Endothelial cell of umbilical vein (primary cell): ENCODE measurements at regions not wholly inside any gene's neighbourhood (a gene's known extent, or its start where the extent isn't known, plus 50 kb on each side); places are given as distances from the start of the nearest gene placed in this dataset.

ENCODE experiments used
- BruUV-seq: library from RNA; stranded (reverse); fragments of 400-500 nt; replicated peaks from 2 replicates; lab custom pipeline; 2021; lab: Mats Ljungman, UMichigan
- CTCF ChIA-PET: fragments of 300-600, 350-600 bp; sonication (Branson Sonifier 250); formaldehyde crosslinking; loops from one replicate; lab custom pipeline; 2021; ENCODE audit warnings: antibody characterized with exemption, inconsistent platforms; lab: Charles Lee
- POLR2A ChIA-PET: fragments of 300-600, 350-600 bp; sonication (Branson Sonifier 250); formaldehyde crosslinking; loops from one replicate; lab custom pipeline; 2021; ENCODE audit warnings: antibody characterized with exemption, inconsistent platforms; lab: Charles Lee
- DNase-seq: peaks from one replicate; pipeline ENCODE4 v3.0.0-alpha.2; 2011; ENCODE audit warnings: low read depth, low spot score
- FAIRE-seq: peaks from 2 replicates; lab custom pipeline; 2011; peaks lifted over from hg19 to GRCh38; lab: Jason Lieb, UNC
- H2AFZ ChIP-seq: 2 replicates; pipeline ENCODE4 v1.6.0; 2012; ENCODE audit warnings: low read depth, low read length, control low read depth, inconsistent platforms
- H3K27ac ChIP-seq: 2 replicates; pipeline ENCODE4 v1.5.1; 2011; ENCODE audit warnings: low read depth, mild to moderate bottlenecking, control low read depth, low read length, moderate library complexity; ENCODE audit not compliant: insufficient read depth
- H3K27me3 ChIP-seq, 2 experiments: 2 replicates each; pipeline versions ENCODE4 v1.6.0 to v1.6.1; 2011; ENCODE audit warnings: low read length in 2 of 2, mixed read lengths in 1 of 2; ENCODE audit not compliant: control insufficient read depth in 2 of 2, insufficient read depth in 2 of 2
- H3K36me3 ChIP-seq, 2 experiments: 2 replicates in 1 of 2; 3 replicates in 1 of 2; pipeline ENCODE4 v1.5.1; 2011; ENCODE audit warnings: low read length in 2 of 2, mild to moderate bottlenecking in 1 of 2, moderate library complexity in 1 of 2; ENCODE audit not compliant: control insufficient read depth in 2 of 2, insufficient read depth in 2 of 2; ENCODE audit errors: extremely low read depth in 1 of 2
- H3K4me1 ChIP-seq: 3 replicates; pipeline ENCODE4 v1.5.1; 2011; ENCODE audit warnings: mild to moderate bottlenecking, low read length; ENCODE audit not compliant: control insufficient read depth, insufficient read depth; ENCODE audit errors: extremely low read depth
- H3K4me2 ChIP-seq: 2 replicates; pipeline ENCODE4 v1.6.1; 2011; ENCODE audit warnings: low read length, control low read depth, mixed read lengths; ENCODE audit not compliant: insufficient read depth
- H3K4me3 ChIP-seq, 3 experiments: fragments of 200-600 bp in 1 of 3; sonication (generic), shearing (Covaris generic) in 1 of 3; replicated peaks in 1 of 3; 2 replicates each; pipeline ENCODE4 v1.5.1; 2011 to 2016; ENCODE audit warnings: control low read depth in 3 of 3, low read length in 3 of 3, mild to moderate bottlenecking in 2 of 3, inconsistent platforms in 1 of 3, low read depth in 1 of 3, moderate library complexity in 1 of 3; ENCODE audit not compliant: insufficient read depth in 1 of 3
- H3K79me2 ChIP-seq: 2 replicates; pipeline ENCODE4 v1.6.0; 2012; ENCODE audit warnings: low read length, inconsistent platforms; ENCODE audit not compliant: control insufficient read depth, insufficient read depth
- H3K9ac ChIP-seq: replicated peaks from 2 replicates; pipeline ENCODE3; 2011; ENCODE audit warnings: low read length, control low read depth; ENCODE audit not compliant: insufficient read depth; ENCODE audit errors: extremely low read depth
- H3K9me1 ChIP-seq: replicated peaks from 3 replicates; pipeline ENCODE4 v1.6.0; 2011; ENCODE audit warnings: mild to moderate bottlenecking, low read length; ENCODE audit not compliant: control insufficient read depth, insufficient read depth; ENCODE audit errors: extremely low read depth
- H3K9me3 ChIP-seq: replicated peaks from 2 replicates; pipeline ENCODE4 v1.5.1; 2012; ENCODE audit warnings: low read length, inconsistent platforms; ENCODE audit not compliant: control insufficient read depth, insufficient read depth
- H4K20me1 ChIP-seq: replicated peaks from 2 replicates; pipeline ENCODE3; 2011; ENCODE audit warnings: mild to moderate bottlenecking, low read length; ENCODE audit not compliant: control insufficient read depth, insufficient read depth; ENCODE audit errors: extremely low read depth
- CTCF ChIP-seq, 2 donors: IDR thresholded peaks; 1 replicate in 1 of 2; 2 replicates in 1 of 2; pipeline ENCODE4 v1.5.1; 2011; ENCODE audit warnings: low read length in 2 of 2, mild to moderate bottlenecking in 2 of 2, moderate library complexity in 2 of 2, control low read depth in 1 of 2, inconsistent platforms in 1 of 2, low read depth in 1 of 2; ENCODE audit not compliant: insufficient read depth in 1 of 2; ENCODE audit errors: extremely low read depth in 1 of 2
- EZH2 ChIP-seq: IDR thresholded peaks from 2 replicates; pipeline ENCODE4 v1.6.1; 2012; ENCODE audit warnings: borderline replicate concordance, low read depth, mild to moderate bottlenecking, moderate library complexity, low read length, inconsistent platforms; ENCODE audit not compliant: severe bottlenecking
- FOS ChIP-seq: IDR thresholded peaks from 2 replicates; pipeline ENCODE4 v1.6.1; 2011; ENCODE audit warnings: mild to moderate bottlenecking, low read length, moderate library complexity, borderline replicate concordance; ENCODE audit not compliant: insufficient read depth
- GATA2 ChIP-seq: IDR thresholded peaks from 2 replicates; pipeline ENCODE4 v1.7.0; 2011; ENCODE audit warnings: low read depth, mild to moderate bottlenecking, moderate library complexity, mixed read lengths, low read length; ENCODE audit not compliant: insufficient read length, insufficient read depth
- MAX ChIP-seq: IDR thresholded peaks from 2 replicates; pipeline ENCODE4 v1.6.1; 2011; ENCODE audit not compliant: insufficient read depth, insufficient read length
- MYC ChIP-seq: IDR thresholded peaks from one replicate; pipeline ENCODE4 v1.6.1; 2011; ENCODE audit warnings: mild to moderate bottlenecking, low read depth, low read length
- POLR2AphosphoS5 ChIP-seq: IDR thresholded peaks from 2 replicates; pipeline ENCODE4 v1.6.1; 2012; ENCODE audit warnings: low read depth, mild to moderate bottlenecking, control low read depth, low read length, moderate library complexity; ENCODE audit not compliant: insufficient read depth
- dilution Hi-C: fragments of 300-500 bp; cut with MboI; formaldehyde crosslinking; loops from one replicate; pipeline ENCODE4 v1.15.0; 2019; ENCODE audit warnings: low sequenced_read_pairs; ENCODE audit not compliant: extremely low pct_ligation_motif_present
- intact Hi-C: fragments of 100-400 bp; cut with micrococcal nuclease; formaldehyde crosslinking; loops from one replicate; pipeline ENCODE4 v1.10.0; 2022

GRCh38 chr11:38305682-38306081 is 1707.6 kb upstream of the RAG2 start:
- no peak overlapping the region for H3K4me2 ChIP-seq
- no peaks in the 10 kb centered on the region for H3K36me3 ChIP-seq
- no peak overlapping the region for H2AFZ ChIP-seq
- H3K4me3 ChIP-seq: no peak overlapping the region
- H3K4me1 ChIP-seq: no peaks in the 10 kb centered on the region
- no peak for DNase-seq
- POLR2A ChIA-PET: no interaction called here
- CTCF ChIA-PET: no interaction called here
- no peak overlapping the region for H3K27ac ChIP-seq
- H3K9ac ChIP-seq: no peak overlapping the region
- H3K9me3 ChIP-seq: no peaks in the 10 kb centered on the region
- no peaks in the 10 kb centered on the region for H3K79me2 ChIP-seq
- no TSS peak for BruUV-seq
- H3K9me1 ChIP-seq: no peaks in the 10 kb centered on the region
- no peak for FAIRE-seq
- no peaks in the 10 kb centered on the region for H3K27me3 ChIP-seq
- dilution Hi-C loops: no loop called here
- intact Hi-C loops: no loop called here
- no peaks in the 10 kb centered on the region for H4K20me1 ChIP-seq
- TF ChIP-seq CTCF (IDR thresholded peaks at IDR 0.05; ENCODE audit: extremely low read depth in 1 of 2, insufficient read depth in 1 of 2, low read depth in 1 of 2, low read length in 2 of 2) (no peak), GATA2 (no peak), POLR2AphosphoS5 (no peak), EZH2 (no peak), FOS (no peak), MYC (no peak), MAX (no peak)
